Mammary epithelial cell (primary cell): ENCODE measurements at regions not wholly inside any gene's neighbourhood (a gene's known extent, or its start where the extent isn't known, plus 50 kb on each side); places are given as distances from the start of the nearest gene placed in this dataset.

Experiments
- EZH2 ChIP-seq: IDR thresholded peaks from 2 replicates; pipeline ENCODE4 v1.6.1; 2012; ENCODE audit warnings: low read length, inconsistent platforms, borderline replicate concordance
- TF ChIP-seq, protein P1 (sequence below), 2 donors: IDR thresholded peaks in 1 of 2; conservative IDR thresholded peaks in 1 of 2; 2 replicates each; pipeline ENCODE4 v1.5.1; 2011 to 2012; ENCODE audit warnings: inconsistent platforms in 2 of 2, low read length in 2 of 2, mild to moderate bottlenecking in 2 of 2, control low read depth in 1 of 2, low read depth in 1 of 2; ENCODE audit not compliant: insufficient read depth in 1 of 2; ENCODE audit errors: extremely low read depth in 1 of 2

GRCh38 chr15:69524296-69524695 lies 71.7 kb downstream of the RPLP1 start:
- TF ChIP-seq, protein P1, sequence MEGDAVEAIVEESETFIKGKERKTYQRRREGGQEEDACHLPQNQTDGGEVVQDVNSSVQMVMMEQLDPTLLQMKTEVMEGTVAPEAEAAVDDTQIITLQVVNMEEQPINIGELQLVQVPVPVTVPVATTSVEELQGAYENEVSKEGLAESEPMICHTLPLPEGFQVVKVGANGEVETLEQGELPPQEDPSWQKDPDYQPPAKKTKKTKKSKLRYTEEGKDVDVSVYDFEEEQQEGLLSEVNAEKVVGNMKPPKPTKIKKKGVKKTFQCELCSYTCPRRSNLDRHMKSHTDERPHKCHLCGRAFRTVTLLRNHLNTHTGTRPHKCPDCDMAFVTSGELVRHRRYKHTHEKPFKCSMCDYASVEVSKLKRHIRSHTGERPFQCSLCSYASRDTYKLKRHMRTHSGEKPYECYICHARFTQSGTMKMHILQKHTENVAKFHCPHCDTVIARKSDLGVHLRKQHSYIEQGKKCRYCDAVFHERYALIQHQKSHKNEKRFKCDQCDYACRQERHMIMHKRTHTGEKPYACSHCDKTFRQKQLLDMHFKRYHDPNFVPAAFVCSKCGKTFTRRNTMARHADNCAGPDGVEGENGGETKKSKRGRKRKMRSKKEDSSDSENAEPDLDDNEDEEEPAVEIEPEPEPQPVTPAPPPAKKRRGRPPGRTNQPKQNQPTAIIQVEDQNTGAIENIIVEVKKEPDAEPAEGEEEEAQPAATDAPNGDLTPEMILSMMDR (conservative IDR thresholded peaks at IDR 0.05 in 1 of 2, IDR thresholded peaks at IDR 0.05 in 1 of 2; ENCODE audit: extremely low read depth in 1 of 2, insufficient read depth in 1 of 2, low read depth in 1 of 2, low read length in 2 of 2) = no peak
- no peak for TF ChIP-seq EZH2
